ENCODE measurements at regions not wholly inside any gene's neighbourhood (a gene's known extent, or its start where the extent isn't known, plus 50 kb on each side); places are given as distances from the start of the nearest gene placed in this dataset.

- TF ChIP-seq POLR2A (IDR thresholded peaks at IDR 0.05) (no peak), CTCF (IDR thresholded peaks at IDR 0.05) (no peak)
- no peak overlapping the region for H3K4me3 ChIP-seq (replicated peaks in 1 of 3)
- no peak for DNase-seq
- no peak overlapping the region for H3K27ac ChIP-seq
- no peaks in the 10 kb centered on the region for H3K36me3 ChIP-seq
- H3K4me1 ChIP-seq = peaks cover 0 to 5% of the 10 kb centered on the region in 2 donors
- no peaks in the 10 kb centered on the region for H3K9me3 ChIP-seq
- H3K27me3 ChIP-seq = no peaks in the 10 kb centered on the region
- 59 to 62% methylated on average over 3 of the region's 3 CpGs for WGBS, 2 donors
- intact Hi-C loops (cut with DNase I) = no loop called here
Observed at GRCh38 chr7:131145770-131146169, 181.9 kb upstream of the MKLN1 start.

- TF ChIP-seq POLR2A (IDR thresholded peaks at IDR 0.05) (no peak), CTCF (IDR thresholded peaks at IDR 0.05) (no peak)
- intact Hi-C loops (cut with DNase I) = no loop called here
- DNase-seq = no peak
- no peaks in the 10 kb centered on the region for H3K27me3 ChIP-seq
- H3K4me1 ChIP-seq = peaks cover 0 to 5% of the 10 kb centered on the region in 2 donors
- H3K36me3 ChIP-seq = no peaks in the 10 kb centered on the region
- no peak overlapping the region for H3K4me3 ChIP-seq (replicated peaks in 1 of 3)
- no peaks in the 10 kb centered on the region for H3K9me3 ChIP-seq
- H3K27ac ChIP-seq = no peak overlapping the region
Observed at GRCh38 chr7:131147604-131148003, 180.1 kb upstream of the MKLN1 start.

GRCh38 chr7:131148258-131148657 is 179.4 kb upstream of the MKLN1 start:
- no peak overlapping the region for H3K27ac ChIP-seq

GRCh38 chr7:131148708-131149428 is 178.8 kb upstream of the MKLN1 start:
- Histone ChIP-seq H3K27ac (no peak overlapping the region), H3K36me3 (no peaks in the 10 kb centered on the region), H3K4me1 (peaks cover 0 to 5% of the 10 kb centered on the region in 2 donors), H3K4me3 (replicated peaks in 1 of 3) (no peak overlapping the region), H3K27me3 (no peaks in the 10 kb centered on the region), H3K9me3 (no peaks in the 10 kb centered on the region)
- intact Hi-C loops (cut with DNase I) = no loop called here
- WGBS, 2 donors = 85 to 87% methylated on average over 10 of the region's 10 CpGs
- no peak for DNase-seq
- TF ChIP-seq CTCF (IDR thresholded peaks at IDR 0.05) = no peak
- no peak for TF ChIP-seq POLR2A (IDR thresholded peaks at IDR 0.05)

More at GRCh38 chr7:131148258-131148657, 179.4 kb upstream of the MKLN1 start:
- TF ChIP-seq CTCF (IDR thresholded peaks at IDR 0.05) (no peak), POLR2A (IDR thresholded peaks at IDR 0.05) (no peak)
- no peaks in the 10 kb centered on the region for H3K9me3 ChIP-seq
- no peak overlapping the region for H3K4me3 ChIP-seq (replicated peaks in 1 of 3)
- H3K4me1 ChIP-seq = peaks cover 0 to 5% of the 10 kb centered on the region in 2 donors
- DNase-seq = no peak
- WGBS, 2 donors = 91 to 92% methylated on average over 4 of the region's 4 CpGs
- no peaks in the 10 kb centered on the region for H3K27me3 ChIP-seq
- intact Hi-C loops (cut with DNase I) = no loop called here
- no peaks in the 10 kb centered on the region for H3K36me3 ChIP-seq

- Histone ChIP-seq H3K27ac (no peak overlapping the region), H3K9me3 (no peaks in the 10 kb centered on the region), H3K36me3 (no peaks in the 10 kb centered on the region), H3K27me3 (no peaks in the 10 kb centered on the region), H3K4me1 (peaks cover 0 to 5% of the 10 kb centered on the region in 2 donors), H3K4me3 (replicated peaks in 1 of 3) (no peak overlapping the region)
- DNase-seq = no peak
- intact Hi-C loops (cut with DNase I) = no loop called here
- no peak for TF ChIP-seq CTCF (IDR thresholded peaks at IDR 0.05)
- no peak for TF ChIP-seq POLR2A (IDR thresholded peaks at IDR 0.05)
Observed at GRCh38 chr7:131149429-131149773, 178.3 kb upstream of the MKLN1 start.
